ENCODE measurements at regions not wholly inside any gene's neighbourhood (a gene's known extent, or its start where the extent isn't known, plus 50 kb on each side); places are given as distances from the start of the nearest gene placed in this dataset.
A peak's percentile ranks its signal among the peaks of the same experiment; 100 is the strongest.

- DNase-seq (ENCODE audit: low read depth) (no peak), FAIRE-seq (no peak)
- Histone ChIP-seq H3K27me3 (ENCODE audit: control insufficient read depth, insufficient read depth, low read length) (peaks cover 4% of the 10 kb centered on the region), H3K36me3 (ENCODE audit: control insufficient read depth, insufficient read depth, low read length) (no peaks in the 10 kb centered on the region), H3K4me3 (ENCODE audit: low read depth, low read length) (no peak overlapping the region)
- TF ChIP-seq CTCF (IDR thresholded peaks at IDR 0.05; ENCODE audit: insufficient read depth, low read length, severe bottlenecking), result no peak
Measured at GRCh38 chr1:229141271-229141670, 129.6 kb upstream of the RAB4A start.

GRCh38 chr1:229141689-229142377, 129.1 kb upstream of the RAB4A start:
- peak; percentile 76 for FAIRE-seq
- Histone ChIP-seq H3K4me3 (ENCODE audit: low read depth, low read length) (no peak overlapping the region), H3K36me3 (ENCODE audit: control insufficient read depth, insufficient read depth, low read length) (no peaks in the 10 kb centered on the region), H3K27me3 (ENCODE audit: control insufficient read depth, insufficient read depth, low read length) (peaks cover 7% of the 10 kb centered on the region)
- DNase-seq (ENCODE audit: low read depth), result no peak
- TF ChIP-seq CTCF (IDR thresholded peaks at IDR 0.05; ENCODE audit: insufficient read depth, low read length, severe bottlenecking), result no peak

- no peak for TF ChIP-seq CTCF (IDR thresholded peaks at IDR 0.05; ENCODE audit: insufficient read depth, low read length, severe bottlenecking)
- no peak for DNase-seq (ENCODE audit: low read depth)
- no peak for FAIRE-seq
- H3K4me3 ChIP-seq (ENCODE audit: low read depth, low read length), result no peak overlapping the region
- peaks cover 7% of the 10 kb centered on the region for H3K27me3 ChIP-seq (ENCODE audit: control insufficient read depth, insufficient read depth, low read length)
- H3K36me3 ChIP-seq (ENCODE audit: control insufficient read depth, insufficient read depth, low read length), result no peaks in the 10 kb centered on the region
Measured at GRCh38 chr1:229142471-229142870, 128.4 kb upstream of the RAB4A start.

- no peak for TF ChIP-seq CTCF (IDR thresholded peaks at IDR 0.05; ENCODE audit: insufficient read depth, low read length, severe bottlenecking)
- H3K4me3 ChIP-seq (ENCODE audit: low read depth, low read length), result no peak overlapping the region
- no peaks in the 10 kb centered on the region for H3K36me3 ChIP-seq (ENCODE audit: control insufficient read depth, insufficient read depth, low read length)
- DNase-seq (ENCODE audit: low read depth) (no peak), FAIRE-seq (no peak)
- peaks cover 13% of the 10 kb centered on the region for H3K27me3 ChIP-seq (ENCODE audit: control insufficient read depth, insufficient read depth, low read length)
Measured at GRCh38 chr1:229146647-229147046, 124.3 kb upstream of the RAB4A start.

GRCh38 chr1:229147072-229147471, 123.8 kb upstream of the RAB4A start:
- Histone ChIP-seq H3K27me3 (ENCODE audit: control insufficient read depth, insufficient read depth, low read length) (peaks cover 13% of the 10 kb centered on the region), H3K4me3 (ENCODE audit: low read depth, low read length) (no peak overlapping the region), H3K36me3 (ENCODE audit: control insufficient read depth, insufficient read depth, low read length) (no peaks in the 10 kb centered on the region)
- FAIRE-seq (no peak), DNase-seq (ENCODE audit: low read depth) (peak; percentile 56)
- TF ChIP-seq CTCF (IDR thresholded peaks at IDR 0.05; ENCODE audit: insufficient read depth, low read length, severe bottlenecking), result no peak

Measured in bronchial epithelial cell (primary cell).